ENCODE measurements at regions not wholly inside any gene's neighbourhood (a gene's known extent, or its start where the extent isn't known, plus 50 kb on each side); places are given as distances from the start of the nearest gene placed in this dataset.

DNA sequence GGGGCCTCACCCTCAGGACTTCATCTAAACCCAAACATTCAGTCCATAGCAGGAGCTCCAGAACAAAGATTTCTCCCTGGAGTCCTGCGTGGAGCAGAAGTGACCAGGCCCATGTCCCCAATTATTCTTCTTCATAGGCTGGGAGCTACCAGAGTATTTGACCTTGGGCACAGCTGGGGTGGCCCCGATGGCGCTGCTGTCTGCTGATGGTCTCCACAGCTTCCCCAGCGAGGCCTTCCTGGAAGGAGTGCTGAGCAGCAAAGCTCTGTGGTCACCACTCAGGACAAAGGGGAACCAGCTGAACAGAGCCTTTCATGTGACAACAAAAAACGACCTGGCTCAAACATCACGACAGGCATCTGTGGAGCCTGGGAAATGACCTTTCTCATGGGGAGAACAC, 62.7 kb upstream of the ARGLU1 start:
- no peak overlapping the region for H3K27ac ChIP-seq (ENCODE audit: low read depth in 1 of 2, low read length in 2 of 2)
- H3K9me3 ChIP-seq (ENCODE audit: control insufficient read depth in 1 of 2, insufficient read depth in 1 of 2, low read length in 2 of 2) = no peaks in the 10 kb centered on the region
- Mint-ChIP-seq H3K27ac (no peak overlapping the region), H3K36me3 (ENCODE audit: low read depth) (no peaks in the 10 kb centered on the region), H3K4me1 (ENCODE audit: low read depth) (no peaks in the 10 kb centered on the region), H3K4me3 (no peak overlapping the region), H3K27me3 (peaks cover 28% of the 10 kb centered on the region), H3K9me3 (no peaks in the 10 kb centered on the region)
- H3K4me1 ChIP-seq (ENCODE audit: insufficient read depth, low read length) = no peaks in the 10 kb centered on the region
- ATAC-seq (ENCODE audit: poor library complexity) = no peak
- H3K27me3 ChIP-seq (ENCODE audit: control insufficient read depth in 1 of 2, insufficient read depth in 2 of 2, low read length in 2 of 2) = peaks cover 7 to 8% of the 10 kb centered on the region in 2 experiments
- DNase-seq = no peak
- no peak overlapping the region for H3K4me3 ChIP-seq (ENCODE audit: low read length)
- no peak for TF ChIP-seq CTCF (IDR thresholded peaks at IDR 0.05)
- ChIA-PET POLR2A (no interaction called here), CTCF (no interaction called here)
- no peaks in the 10 kb centered on the region for H3K36me3 ChIP-seq (ENCODE audit: insufficient read depth, low read length)
- intact Hi-C loops (cut with DNase I, micrococcal nuclease) = no loop called here

DNA sequence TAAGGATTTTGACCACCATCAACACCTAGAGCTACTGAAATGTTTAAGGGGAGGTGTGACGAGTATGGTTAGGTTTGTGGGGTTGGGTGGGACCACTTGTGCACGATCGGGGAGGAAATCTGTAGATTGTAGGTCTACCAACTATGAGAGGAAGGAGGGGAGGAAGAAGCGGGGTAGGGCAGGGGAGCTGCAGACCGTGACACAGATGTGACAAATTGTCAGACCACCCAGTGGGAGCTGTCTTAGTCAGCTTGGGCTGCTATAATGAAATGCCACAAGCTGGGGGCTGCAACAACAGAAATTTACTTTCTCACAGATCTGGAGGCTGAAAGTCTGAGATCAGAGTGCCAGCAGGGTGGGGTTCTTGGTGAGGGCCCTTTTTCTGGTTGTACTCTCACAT, 62.2 kb upstream of the ARGLU1 start:
- TF ChIP-seq CTCF (IDR thresholded peaks at IDR 0.05) = no peak
- ChIA-PET CTCF (no interaction called here), POLR2A (no interaction called here)
- H3K4me1 Mint-ChIP-seq (ENCODE audit: low read depth) = no peaks in the 10 kb centered on the region
- no peaks in the 10 kb centered on the region for H3K36me3 Mint-ChIP-seq (ENCODE audit: low read depth)
- Histone ChIP-seq H3K4me1 (ENCODE audit: insufficient read depth, low read length) (no peaks in the 10 kb centered on the region), H3K27ac (ENCODE audit: low read depth in 1 of 2, low read length in 2 of 2) (no peak overlapping the region), H3K9me3 (ENCODE audit: control insufficient read depth in 1 of 2, insufficient read depth in 1 of 2, low read length in 2 of 2) (no peaks in the 10 kb centered on the region), H3K27me3 (ENCODE audit: control insufficient read depth in 1 of 2, insufficient read depth in 2 of 2, low read length in 2 of 2) (peaks cover 7 to 8% of the 10 kb centered on the region in 2 experiments), H3K36me3 (ENCODE audit: insufficient read depth, low read length) (no peaks in the 10 kb centered on the region), H3K4me3 (ENCODE audit: low read length) (no peak overlapping the region)
- ATAC-seq (ENCODE audit: poor library complexity) (no peak), DNase-seq (no peak)
- intact Hi-C loops (cut with DNase I, micrococcal nuclease) = no loop called here
- H3K4me3 Mint-ChIP-seq = no peak overlapping the region
- peaks cover 33% of the 10 kb centered on the region for H3K27me3 Mint-ChIP-seq
- no peak overlapping the region for H3K27ac Mint-ChIP-seq
- no peaks in the 10 kb centered on the region for H3K9me3 Mint-ChIP-seq

GRCh38 chr13:106628936-106629659, 61.2 kb upstream of the ARGLU1 start:
- Mint-ChIP-seq H3K36me3 (ENCODE audit: low read depth) (no peaks in the 10 kb centered on the region), H3K4me1 (ENCODE audit: low read depth) (no peaks in the 10 kb centered on the region), H3K9me3 (no peaks in the 10 kb centered on the region), H3K27me3 (peaks cover 33% of the 10 kb centered on the region), H3K27ac (no peak overlapping the region), H3K4me3 (no peak overlapping the region)
- POLR2A ChIA-PET = no interaction called here
- H3K36me3 ChIP-seq (ENCODE audit: insufficient read depth, low read length) = no peaks in the 10 kb centered on the region
- no peak for TF ChIP-seq CTCF (IDR thresholded peaks at IDR 0.05)
- H3K27me3 ChIP-seq (ENCODE audit: control insufficient read depth in 1 of 2, insufficient read depth in 2 of 2, low read length in 2 of 2) = peaks cover 7 to 8% of the 10 kb centered on the region in 2 experiments
- no peaks in the 10 kb centered on the region for H3K4me1 ChIP-seq (ENCODE audit: insufficient read depth, low read length)
- no peak overlapping the region for H3K4me3 ChIP-seq (ENCODE audit: low read length)
- ATAC-seq (ENCODE audit: poor library complexity) = no peak
- no peak overlapping the region for H3K27ac ChIP-seq (ENCODE audit: low read depth in 1 of 2, low read length in 2 of 2)
- CTCF ChIA-PET = interaction anchor here (1.2 kb wide), 1 partner anchor 9 kb away, joined by 3 read pairs; no protein-coding TSS in a partner anchor
- DNase-seq = no peak
- intact Hi-C loops (cut with DNase I, micrococcal nuclease) = no loop called here
- H3K9me3 ChIP-seq (ENCODE audit: control insufficient read depth in 1 of 2, insufficient read depth in 1 of 2, low read length in 2 of 2) = no peaks in the 10 kb centered on the region

Data from CD4-positive, alpha-beta T cell (primary cell).